HG03571 (cell line): ENCODE measurements at regions not wholly inside any gene's neighbourhood (a gene's known extent, or its start where the extent isn't known, plus 50 kb on each side); places are given as distances from the start of the nearest gene placed in this dataset.
"Not testable (repeated sequence)": the region's sequence is repeated elsewhere in the genome, so short reads cannot be mapped to it uniquely, and the experiment has no call there.

Source experiments
- ATAC-seq: cut with Tn5 transposase; IDR thresholded peaks from one replicate; pipeline ENCODE4 v1.9.1; 2021; ENCODE audit not compliant: unreplicated experiment

DNA sequence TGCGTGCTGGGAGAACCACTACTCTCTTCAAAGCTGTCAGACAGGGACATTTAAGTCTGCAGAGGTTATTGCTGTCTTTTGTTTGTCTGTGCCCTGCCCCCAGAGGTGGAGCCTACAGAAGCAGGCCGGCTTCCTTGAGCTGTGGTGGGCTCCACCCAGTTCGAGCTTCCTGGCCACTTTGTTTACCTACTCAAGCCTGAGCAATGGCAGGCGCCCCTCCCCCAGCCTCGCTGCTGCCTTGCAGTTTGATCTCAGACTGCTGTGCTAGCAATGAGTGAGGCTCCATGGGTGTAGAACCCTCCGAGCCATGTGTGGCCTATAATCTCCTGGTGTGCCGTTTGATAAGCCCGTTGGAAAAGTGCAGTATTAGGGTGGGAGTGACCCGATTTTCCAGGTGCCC is 542.5 kb upstream of the KLF4 start:
- not testable (repeated sequence) for ATAC-seq

DNA sequence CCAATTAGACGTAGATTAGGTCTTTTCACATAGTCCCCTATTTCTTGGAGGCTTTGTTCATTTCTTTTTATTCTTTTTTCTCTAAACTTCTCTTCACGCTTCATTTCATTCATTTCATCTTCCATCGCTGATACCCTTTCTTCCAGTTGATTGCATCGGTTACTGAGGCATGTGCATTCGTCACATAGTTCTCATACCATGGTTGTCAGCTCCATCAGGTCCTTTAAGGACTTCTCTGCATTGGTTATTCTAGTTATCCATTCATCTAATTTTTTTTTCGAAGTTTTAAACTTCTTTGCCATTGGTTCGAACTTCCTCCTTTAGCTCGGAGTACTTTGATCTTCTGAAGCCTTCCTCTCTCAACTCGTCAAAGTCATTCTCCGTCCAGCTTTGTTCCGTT is 541.7 kb upstream of the KLF4 start:
- not testable (repeated sequence) for ATAC-seq

DNA sequence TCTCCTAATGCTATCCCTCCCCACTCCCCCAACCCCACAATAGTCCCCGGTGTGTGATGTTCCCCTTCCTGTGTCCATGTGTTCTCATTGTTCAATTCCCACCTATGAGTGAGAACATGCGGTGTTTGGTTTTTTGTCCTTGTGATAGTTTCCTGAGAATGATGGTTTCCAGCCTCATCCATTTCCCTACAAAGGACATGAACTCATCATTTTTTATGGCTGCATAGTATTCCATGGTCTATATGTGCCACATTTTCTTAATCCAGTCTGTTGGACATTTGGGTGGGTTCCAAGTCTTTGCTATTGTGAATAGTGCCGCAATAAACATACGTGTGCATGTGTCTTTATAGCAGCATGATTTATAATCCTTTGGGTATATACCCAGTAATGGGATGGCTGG is 537.1 kb upstream of the KLF4 start:
- not testable (repeated sequence) for ATAC-seq

DNA sequence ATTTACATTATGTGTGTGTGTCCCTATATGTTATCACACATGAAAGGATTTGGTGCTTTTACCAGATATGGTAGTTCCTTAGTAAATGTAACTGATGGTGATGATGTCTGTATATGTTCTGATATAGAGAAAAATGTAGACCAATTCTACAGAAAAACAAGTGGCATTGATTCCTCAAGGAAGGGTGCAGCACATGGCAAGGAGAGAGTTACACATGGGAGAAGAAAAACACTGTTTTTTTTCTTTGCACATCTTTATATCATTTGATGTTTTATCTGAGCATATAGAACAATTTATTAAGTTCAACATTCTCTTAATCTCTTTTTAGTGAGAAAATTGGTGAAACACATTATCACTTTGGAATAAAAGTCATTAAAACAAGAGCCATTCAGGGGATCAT is 535.0 kb upstream of the KLF4 start:
- ATAC-seq, result no peak

DNA sequence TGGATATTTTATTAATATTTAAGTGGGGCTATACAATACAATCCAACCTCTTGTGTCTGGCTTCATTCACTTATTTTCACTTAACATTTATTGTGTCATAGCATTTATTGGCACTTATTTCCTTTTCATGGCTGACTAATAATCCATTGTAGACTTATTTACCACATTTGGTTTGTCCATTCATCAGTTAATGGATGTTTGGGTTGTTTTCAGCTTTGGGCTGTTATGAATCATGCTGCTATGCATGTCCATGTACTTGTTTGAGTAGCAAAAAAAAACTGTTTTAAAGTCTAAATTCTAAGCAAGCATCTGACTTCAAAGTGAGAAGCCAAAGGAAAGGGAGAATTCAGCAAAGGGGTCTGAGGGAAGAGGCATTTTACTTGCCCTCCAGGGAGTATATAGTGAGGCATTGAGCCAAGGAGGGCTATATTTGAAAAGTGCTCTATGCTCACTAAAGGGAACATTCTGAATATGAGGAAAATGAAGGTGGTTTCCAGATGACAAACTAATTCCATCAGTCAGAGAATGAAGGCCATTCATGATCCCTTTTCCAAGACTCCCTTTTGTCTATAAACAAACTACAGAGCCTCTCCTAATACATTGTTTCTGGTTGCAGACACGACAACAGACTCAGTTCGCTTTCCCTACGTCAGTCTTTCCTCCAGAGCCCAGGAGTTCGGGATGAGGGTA is 532.8 kb upstream of the KLF4 start:
- no peak for ATAC-seq

DNA sequence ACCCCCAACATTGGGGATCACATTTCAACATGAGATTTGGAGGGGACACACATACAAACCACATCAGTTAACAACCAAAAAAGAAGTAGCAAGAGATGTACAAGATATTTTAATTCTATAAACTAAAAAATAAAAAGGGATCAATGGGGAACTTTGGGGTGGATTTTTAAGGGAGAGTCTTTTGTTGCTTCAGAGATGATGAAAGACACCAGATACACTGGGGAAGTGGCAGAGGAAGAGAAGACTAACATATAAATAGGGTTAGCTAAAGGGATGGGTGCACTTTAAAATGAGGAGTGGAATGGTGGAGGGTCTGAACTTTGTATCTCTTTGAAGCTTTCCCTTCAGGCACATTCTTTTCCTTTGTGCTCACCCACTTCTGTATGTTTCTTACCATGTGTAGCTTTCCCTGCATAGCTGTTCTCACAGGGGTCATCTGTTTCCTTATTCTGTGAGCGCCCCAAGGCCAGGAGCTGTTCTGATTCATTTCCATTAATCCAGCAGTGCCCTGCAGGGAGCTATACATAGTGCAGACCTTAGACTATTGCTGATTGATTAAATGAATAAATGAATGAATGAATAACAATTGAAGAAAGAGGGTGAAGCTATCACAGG is 531.6 kb upstream of the KLF4 start:
- ATAC-seq, result no peak

DNA sequence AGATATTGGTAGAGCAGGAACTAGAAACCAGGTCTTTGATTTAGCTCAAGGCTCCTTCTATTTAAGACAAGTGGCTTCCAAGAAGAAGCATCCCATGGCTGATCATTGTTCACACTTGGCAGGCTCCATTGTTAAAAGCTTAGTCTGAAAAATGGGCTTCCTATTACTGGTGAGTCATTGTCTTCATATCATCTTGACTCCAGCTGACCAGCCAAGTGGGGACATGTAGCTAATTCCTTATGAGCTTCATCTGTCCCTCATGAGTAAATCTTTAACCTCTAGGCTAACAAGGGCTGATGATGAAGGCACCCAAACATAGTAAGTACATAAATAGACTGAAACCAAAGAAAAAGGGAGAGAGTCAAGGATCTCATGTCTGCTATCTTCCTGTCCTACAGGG is 530.3 kb upstream of the KLF4 start:
- no peak for ATAC-seq

DNA sequence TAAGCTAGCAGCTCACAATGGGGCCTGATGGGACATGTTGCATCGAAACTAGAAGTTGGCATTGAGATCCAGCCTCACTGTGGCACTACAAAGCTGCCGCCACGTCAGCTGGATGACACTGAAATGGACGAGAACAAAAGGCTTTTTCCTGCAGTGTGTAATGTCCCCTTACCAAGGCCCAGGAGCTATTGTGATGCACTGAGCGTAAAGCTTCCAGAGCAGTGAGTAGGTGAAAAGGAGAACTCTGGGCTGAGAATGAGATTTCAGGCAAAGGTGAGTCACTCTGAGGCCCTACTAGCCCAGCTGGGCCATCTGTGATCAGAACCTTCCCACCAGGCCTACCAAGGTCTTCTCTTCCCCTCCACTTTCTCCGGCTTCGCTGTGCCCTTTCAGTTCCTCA is 528.1 kb upstream of the KLF4 start:
- no peak for ATAC-seq

DNA sequence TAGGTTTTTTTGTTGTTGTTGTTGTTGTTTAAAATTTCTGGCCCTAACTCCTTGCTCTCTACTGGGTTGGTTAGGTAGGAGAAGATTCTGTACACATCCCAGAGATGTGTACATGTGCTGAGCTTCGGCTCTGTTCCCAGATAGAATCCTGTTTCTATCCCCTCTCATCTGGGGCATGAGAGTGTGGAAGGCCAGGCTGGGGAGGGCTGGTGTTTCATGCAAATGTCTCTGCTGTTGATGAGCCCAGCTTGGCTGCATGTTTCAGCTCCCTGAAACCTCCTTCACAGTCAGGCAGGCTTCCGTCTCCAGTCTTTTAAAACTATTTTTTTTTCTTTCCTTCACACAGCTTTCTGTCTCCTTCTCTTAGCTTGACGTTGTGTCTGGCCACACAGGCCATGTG is 526.9 kb upstream of the KLF4 start:
- ATAC-seq, result no peak

DNA sequence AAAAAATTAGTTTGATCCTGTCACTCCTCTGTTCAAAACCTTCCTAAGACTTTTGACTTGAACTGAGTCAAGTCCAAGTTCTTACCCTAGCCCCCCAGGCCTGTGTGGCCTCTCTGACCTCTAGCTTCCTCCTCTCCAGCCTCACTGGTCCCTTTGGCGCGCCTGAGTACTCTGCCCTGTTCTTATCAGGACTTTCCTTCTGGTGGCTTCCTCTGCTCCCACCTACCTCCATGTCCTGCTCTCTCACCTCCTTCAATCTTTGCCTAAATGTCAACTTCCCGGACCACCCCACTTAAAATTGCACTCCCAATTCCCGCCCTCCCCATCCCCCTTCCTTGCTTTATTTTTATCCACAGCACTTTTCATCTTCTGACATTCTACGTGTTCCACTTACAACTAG is 526.1 kb upstream of the KLF4 start:
- ATAC-seq, result no peak

DNA sequence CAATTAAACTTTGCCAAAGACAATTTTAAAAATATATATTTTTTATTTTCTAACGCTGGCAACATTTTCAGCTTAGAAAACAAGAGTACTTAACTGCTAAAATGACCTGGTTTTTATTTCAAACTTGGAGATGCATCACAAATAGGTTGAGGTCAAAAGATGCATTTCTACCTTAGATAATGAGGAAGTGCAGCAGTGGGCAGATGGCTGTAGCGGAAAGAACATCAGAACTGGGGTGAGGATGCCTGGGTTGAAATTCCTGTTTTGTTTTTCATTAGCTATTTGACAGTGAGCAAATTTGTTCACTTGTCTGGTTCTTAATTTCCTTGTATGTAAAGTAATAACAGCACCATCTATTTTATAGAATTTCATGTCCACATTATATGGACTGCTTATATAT is 524.8 kb upstream of the KLF4 start:
- ATAC-seq, result no peak

DNA sequence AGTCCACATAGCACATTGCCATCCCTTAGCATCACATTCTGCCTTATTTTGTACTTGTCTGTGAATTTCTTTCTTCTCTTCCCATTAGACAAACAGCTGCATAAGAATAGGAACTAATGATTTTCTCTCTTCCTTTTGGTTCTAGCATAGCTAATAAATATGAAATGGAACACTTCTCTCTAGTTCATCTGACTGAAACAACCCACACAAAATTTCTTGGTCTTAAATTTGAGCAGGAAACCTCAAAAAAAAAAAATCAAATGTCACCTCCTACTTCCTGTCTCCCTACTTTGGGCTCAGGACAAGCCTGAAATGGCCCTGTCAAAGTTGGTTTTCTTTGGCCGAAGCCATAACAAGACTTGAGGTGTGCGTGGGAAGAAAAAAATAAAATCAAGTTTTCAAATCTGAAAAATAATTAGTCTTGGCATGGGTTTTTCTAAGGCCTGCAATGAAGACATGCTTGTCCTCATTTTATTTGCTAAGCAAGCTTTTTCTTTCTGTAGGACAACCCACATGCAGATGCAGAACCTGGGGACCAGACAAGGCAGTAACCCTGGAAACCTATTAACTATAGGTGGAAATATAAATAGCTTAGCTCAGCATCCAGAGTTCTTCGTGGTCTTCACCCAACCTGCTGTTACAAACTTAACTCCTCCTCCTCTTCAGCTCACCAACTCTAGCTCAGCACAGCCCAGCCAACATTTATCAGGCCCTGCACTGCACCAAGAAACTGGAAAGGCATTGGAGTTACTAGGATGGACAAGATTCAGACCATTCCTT is 523.5 kb upstream of the KLF4 start:
- no peak for ATAC-seq

DNA sequence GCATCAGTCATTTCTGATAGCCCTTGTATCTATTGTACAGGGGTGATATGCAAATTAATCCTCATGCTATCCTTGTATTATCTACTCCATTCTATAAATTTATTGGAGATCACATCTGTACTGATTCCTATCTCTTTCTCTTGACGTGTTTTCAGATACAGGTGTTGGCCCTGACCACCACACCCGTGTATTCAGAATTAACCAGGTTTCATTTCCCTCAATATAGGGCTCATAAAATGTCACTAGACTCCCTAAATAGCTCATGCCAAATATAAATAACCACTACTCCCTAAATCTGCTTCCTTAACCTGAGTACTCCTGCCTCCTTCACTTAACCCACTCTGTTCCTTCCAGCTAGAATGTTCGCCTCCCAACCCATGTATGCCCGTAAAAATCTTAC is 522.8 kb upstream of the KLF4 start:
- ATAC-seq, result no peak

DNA sequence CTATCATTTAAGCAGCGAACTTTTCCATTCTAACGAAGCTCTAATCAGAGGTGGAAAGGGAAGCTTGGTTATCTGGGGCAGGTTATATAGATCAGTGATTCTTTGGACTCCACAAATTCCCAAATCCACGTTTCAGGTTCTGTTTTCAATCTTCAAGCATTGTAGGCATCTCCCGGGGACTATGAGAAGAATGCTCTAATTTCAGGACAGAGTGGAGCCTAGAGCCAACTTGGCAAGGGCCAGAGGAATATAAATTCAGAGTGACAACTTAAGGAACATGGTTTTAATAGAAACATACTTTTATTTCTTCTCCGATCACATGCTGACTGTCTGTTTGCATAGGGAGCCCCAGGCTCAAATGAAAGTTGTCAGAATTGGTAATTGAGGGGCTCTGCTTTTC is 514.0 kb upstream of the KLF4 start:
- no peak for ATAC-seq

DNA sequence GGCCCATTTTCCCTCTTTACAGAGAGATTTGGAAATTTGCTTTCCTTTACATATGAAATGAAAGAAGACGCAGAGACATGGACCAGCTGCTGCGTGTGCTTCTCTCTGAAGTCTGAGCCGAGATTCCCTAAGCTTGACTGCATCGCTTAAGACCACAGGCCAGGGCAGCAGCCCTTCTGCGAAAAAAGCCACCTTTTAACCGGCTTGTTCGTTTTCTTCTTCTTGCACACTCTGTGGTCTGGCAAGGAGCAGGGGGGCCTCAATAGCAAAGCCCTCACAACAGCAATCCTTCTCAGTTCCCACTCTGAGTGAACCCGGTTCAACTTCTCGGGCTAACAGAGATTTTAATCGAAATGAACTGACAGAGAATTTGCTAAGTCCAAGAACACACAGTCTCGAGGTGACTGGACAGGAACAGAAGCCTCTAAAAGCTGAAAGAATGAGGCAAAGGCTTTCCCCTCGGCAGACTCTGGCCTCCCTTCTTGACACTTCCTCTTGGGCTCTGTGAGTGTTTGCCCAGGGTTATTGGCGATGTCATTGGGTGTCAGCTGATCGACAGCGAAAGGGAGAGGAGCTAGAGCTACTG is 512.9 kb upstream of the KLF4 start:
- ATAC-seq, result no peak

DNA sequence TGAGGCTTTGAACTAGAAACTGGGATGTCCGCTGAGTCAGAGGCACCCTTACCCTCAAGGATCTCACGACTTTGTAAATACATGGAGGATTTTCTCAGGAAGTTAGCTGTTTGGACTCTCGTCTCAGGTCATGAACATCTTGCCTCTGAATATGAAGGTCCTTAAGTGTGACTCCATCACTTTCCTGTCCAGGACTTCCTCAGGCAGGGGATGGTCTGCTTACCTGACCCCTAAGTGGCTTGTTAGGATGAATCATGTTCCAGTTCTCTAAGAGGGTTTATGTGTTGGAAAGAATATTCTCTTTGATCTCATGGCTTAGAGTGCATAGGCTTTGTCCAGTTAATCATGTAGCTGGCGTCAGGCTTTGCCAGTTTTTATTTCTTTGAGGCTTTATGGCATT is 511.7 kb upstream of the KLF4 start:
- ATAC-seq, result no peak

DNA sequence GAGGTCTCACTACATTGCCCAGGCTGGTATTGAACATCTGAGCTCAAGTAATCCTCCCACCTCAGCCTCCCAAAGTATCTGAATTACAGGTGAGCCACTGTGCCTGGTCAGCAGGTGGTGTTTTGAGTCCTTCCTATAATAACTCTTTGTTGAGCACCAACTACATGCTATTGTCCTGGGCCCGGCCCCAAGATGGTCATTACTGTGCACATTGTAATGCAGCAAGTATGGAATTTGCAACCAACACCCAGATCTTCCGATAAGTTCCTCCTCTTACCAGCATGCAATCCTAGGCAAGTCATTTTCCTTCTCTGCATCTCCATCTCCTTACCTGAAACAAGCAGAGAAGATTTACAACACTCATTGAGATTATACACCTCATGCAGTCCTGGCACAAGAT is 510.3 kb upstream of the KLF4 start:
- no peak for ATAC-seq

DNA sequence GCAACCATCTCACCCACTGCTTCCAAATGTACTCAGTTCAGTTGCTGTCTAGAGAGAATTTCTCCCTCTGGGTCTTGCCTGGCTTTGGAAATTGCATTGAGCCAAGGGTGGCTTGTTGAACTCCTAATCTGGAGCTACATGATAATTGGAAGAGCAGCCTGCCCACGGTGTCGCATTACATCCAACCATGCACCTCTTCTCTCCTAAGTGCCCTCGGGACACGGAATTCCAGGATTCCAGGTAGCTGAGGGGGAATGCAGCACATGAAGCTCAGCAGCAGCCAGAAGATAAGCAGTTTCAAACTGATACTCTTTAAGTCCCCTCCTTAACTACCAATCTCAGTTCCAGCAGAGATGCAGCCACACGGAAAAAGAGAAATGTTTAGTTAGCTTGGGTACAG is 509.4 kb upstream of the KLF4 start:
- no peak for ATAC-seq

DNA sequence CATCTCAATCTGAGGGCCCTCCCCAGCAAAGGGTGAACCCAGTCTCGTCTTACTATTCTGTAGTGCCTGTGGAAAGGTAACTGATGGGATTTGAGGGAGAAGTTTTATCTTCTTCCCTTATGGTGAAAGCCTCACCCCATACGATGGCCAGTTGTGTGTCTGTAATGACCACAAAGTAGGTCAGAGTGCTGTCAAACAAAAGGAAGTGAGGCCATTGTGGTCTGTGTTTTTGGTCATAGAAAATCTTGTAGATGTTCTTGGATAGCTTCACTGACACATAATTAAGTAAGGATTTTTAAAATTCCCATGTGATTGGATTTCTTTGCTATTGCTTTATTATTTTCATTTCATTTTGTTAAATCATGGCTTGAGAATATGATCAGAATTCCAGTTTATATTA is 505.1 kb upstream of the KLF4 start:
- no peak for ATAC-seq

DNA sequence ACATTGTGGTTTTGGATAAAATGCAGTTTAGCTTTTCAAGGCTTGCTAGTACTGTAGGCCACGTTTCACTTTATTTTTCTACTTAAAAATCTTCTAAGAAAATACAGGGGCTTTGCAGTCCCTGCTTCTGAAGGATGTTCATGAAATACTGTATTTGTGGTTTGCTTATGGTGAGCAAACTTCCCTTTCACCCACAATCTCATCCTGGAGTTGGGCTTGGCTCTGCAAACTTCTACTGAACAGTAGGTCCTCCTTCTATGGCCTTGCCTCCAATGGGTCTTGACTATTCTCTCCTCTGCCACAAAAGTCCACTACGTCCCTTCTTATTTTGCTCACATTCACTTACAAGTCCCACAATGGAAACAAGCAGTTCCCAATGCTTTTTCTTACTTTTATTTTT is 502.7 kb upstream of the KLF4 start:
- ATAC-seq, result no peak

DNA sequence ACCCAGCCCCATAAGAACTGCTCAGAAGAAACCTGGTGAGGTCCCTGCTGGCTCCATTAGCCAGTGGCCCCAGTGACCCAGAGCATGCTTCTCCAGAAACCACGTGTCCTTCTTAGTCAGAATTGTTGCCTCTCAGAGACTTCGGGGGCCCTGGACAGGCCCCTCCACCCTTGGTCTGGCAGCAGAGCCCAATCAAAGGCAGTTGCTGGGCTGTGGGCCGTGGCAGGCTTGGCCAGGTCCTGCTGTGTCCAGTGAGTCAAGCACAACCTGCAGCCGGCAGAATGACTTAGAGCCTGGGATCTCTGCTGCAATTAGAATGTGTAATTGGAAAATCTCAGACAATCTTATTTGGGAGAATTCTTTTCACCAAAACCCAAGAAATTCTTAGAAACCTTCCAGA is 502.0 kb upstream of the KLF4 start:
- no peak for ATAC-seq

DNA sequence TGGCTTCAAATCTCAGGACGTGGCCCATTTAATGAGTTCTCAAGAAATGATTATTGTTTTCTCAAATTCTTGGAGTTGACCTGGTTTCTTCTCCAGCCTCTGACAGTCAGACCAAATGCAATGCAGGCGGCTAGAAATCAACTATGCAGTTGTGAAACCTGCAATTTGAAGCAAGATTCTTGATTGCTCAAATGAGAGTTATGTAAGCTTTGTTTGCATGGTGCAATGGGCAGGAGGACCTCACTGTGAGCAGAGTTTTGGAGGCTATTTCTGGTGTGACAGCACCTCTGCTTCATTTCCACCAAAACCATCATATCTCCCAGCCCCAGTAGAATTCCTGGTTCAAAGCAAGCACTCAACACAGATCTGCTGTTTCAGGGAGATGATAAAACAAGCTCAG is 500.0 kb upstream of the KLF4 start:
- no peak for ATAC-seq
